ENCODE measurements at regions not wholly inside any gene's neighbourhood (a gene's known extent, or its start where the extent isn't known, plus 50 kb on each side); places are given as distances from the start of the nearest gene placed in this dataset.

DNA sequence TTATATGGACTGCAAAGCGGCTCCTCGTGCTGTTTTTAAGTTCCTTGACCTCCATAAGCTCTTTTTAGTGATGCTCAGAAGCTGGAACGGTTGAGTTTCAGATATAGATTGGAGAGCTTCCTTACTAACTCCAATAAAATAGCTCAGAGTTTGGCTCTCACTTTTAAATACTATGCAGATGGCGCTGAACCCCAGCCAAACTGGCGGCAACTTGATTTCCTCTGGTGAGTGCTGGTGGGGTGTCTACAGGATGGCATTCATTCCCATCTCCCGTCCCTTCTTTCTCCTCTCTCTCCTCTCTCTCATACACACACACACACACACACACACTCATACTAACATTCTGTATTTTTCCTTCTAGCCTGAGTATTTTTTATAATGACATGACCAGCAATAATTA lies 346.3 kb downstream of the ETNK1 start:
- TF ChIP-seq, protein P1, sequence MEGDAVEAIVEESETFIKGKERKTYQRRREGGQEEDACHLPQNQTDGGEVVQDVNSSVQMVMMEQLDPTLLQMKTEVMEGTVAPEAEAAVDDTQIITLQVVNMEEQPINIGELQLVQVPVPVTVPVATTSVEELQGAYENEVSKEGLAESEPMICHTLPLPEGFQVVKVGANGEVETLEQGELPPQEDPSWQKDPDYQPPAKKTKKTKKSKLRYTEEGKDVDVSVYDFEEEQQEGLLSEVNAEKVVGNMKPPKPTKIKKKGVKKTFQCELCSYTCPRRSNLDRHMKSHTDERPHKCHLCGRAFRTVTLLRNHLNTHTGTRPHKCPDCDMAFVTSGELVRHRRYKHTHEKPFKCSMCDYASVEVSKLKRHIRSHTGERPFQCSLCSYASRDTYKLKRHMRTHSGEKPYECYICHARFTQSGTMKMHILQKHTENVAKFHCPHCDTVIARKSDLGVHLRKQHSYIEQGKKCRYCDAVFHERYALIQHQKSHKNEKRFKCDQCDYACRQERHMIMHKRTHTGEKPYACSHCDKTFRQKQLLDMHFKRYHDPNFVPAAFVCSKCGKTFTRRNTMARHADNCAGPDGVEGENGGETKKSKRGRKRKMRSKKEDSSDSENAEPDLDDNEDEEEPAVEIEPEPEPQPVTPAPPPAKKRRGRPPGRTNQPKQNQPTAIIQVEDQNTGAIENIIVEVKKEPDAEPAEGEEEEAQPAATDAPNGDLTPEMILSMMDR (IDR thresholded peaks at IDR 0.05; ENCODE audit: low read depth, low read length, poor library complexity, severe bottlenecking): no peak
- TF ChIP-seq EZH2phosphoT487 (IDR thresholded peaks at IDR 0.05; ENCODE audit: borderline replicate concordance, low read length): no peak
